ENCODE measurements at regions not wholly inside any gene's neighbourhood (a gene's known extent, or its start where the extent isn't known, plus 50 kb on each side); places are given as distances from the start of the nearest gene placed in this dataset.

- H4K20me1 ChIP-seq (ENCODE audit: low read depth, low read length): no peaks in the 10 kb centered on the region
- no peaks in the 10 kb centered on the region for H3K36me3 ChIP-seq (ENCODE audit: low read length)
- TF ChIP-seq, protein P1, sequence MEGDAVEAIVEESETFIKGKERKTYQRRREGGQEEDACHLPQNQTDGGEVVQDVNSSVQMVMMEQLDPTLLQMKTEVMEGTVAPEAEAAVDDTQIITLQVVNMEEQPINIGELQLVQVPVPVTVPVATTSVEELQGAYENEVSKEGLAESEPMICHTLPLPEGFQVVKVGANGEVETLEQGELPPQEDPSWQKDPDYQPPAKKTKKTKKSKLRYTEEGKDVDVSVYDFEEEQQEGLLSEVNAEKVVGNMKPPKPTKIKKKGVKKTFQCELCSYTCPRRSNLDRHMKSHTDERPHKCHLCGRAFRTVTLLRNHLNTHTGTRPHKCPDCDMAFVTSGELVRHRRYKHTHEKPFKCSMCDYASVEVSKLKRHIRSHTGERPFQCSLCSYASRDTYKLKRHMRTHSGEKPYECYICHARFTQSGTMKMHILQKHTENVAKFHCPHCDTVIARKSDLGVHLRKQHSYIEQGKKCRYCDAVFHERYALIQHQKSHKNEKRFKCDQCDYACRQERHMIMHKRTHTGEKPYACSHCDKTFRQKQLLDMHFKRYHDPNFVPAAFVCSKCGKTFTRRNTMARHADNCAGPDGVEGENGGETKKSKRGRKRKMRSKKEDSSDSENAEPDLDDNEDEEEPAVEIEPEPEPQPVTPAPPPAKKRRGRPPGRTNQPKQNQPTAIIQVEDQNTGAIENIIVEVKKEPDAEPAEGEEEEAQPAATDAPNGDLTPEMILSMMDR (IDR thresholded peaks at IDR 0.05; ENCODE audit: insufficient read depth, low read length, poor library complexity, severe bottlenecking): no peak
- TF ChIP-seq EZH2phosphoT487 (conservative IDR thresholded peaks at IDR 0.05; ENCODE audit: low read length): no peak
- no peaks in the 10 kb centered on the region for H3F3A ChIP-seq (ENCODE audit: insufficient read depth)
- no peaks in the 10 kb centered on the region for H3K27me3 ChIP-seq (ENCODE audit: low read length)
- H3K9me3 ChIP-seq (ENCODE audit: insufficient read depth, low read length): no peaks in the 10 kb centered on the region
- H3K9me2 ChIP-seq (replicated peaks; ENCODE audit: insufficient read depth, low read length): no peaks in the 10 kb centered on the region
- no peak overlapping the region for H3K4me3 ChIP-seq (ENCODE audit: insufficient read depth, low read length, poor library complexity, severe bottlenecking)
- H2AFZ ChIP-seq (ENCODE audit: low read depth, low read length, severe bottlenecking): no peak overlapping the region
- H3K27ac ChIP-seq (ENCODE audit: low read depth, low read length): no peak overlapping the region
- no peak overlapping the region for H3K4me2 ChIP-seq (ENCODE audit: low read depth, low read length, poor library complexity, severe bottlenecking)
- no peaks in the 10 kb centered on the region for H3K79me2 ChIP-seq (ENCODE audit: insufficient read depth, low read length)
- H3K9ac ChIP-seq (ENCODE audit: low read length): no peak overlapping the region
These were observed 59.2 kb upstream of the ACTRT2 start for GRCh38 chr1:2962061-2962460.

DNA sequence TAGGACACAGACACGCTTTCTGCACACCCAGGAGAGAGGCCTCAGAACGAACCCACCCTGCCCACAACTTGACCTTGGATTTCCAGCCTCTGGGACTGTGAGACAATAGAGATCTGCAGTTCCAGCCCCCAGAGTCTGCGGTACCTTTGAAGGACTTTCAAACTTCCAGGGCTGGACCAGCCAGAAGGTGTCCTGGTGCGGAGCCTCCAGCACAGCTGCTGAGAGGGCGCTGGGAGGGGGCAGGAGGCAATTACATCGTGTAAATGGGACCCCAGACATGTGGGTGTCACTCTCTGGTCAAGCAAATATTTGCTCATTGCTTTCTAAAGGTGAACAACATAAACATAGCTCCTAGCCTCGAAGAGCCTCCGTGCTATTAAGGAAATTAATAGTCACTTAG is 58.7 kb upstream of the ACTRT2 start:
- Histone ChIP-seq H3K36me3 (ENCODE audit: low read length) (no peaks in the 10 kb centered on the region), H3K79me2 (ENCODE audit: insufficient read depth, low read length) (no peaks in the 10 kb centered on the region), H3K27me3 (ENCODE audit: low read length) (no peaks in the 10 kb centered on the region), H3K27ac (ENCODE audit: low read depth, low read length) (no peak overlapping the region), H3K4me2 (ENCODE audit: low read depth, low read length, poor library complexity, severe bottlenecking) (no peak overlapping the region), H3K4me3 (ENCODE audit: insufficient read depth, low read length, poor library complexity, severe bottlenecking) (no peak overlapping the region), H2AFZ (ENCODE audit: low read depth, low read length, severe bottlenecking) (no peak overlapping the region), H3K9ac (ENCODE audit: low read length) (no peak overlapping the region), H3K9me3 (ENCODE audit: insufficient read depth, low read length) (no peaks in the 10 kb centered on the region), H3F3A (ENCODE audit: insufficient read depth) (no peaks in the 10 kb centered on the region), H3K9me2 (replicated peaks; ENCODE audit: insufficient read depth, low read length) (no peaks in the 10 kb centered on the region), H4K20me1 (ENCODE audit: low read depth, low read length) (no peaks in the 10 kb centered on the region)
- TF ChIP-seq, protein P1 (IDR thresholded peaks at IDR 0.05; ENCODE audit: insufficient read depth, low read length, poor library complexity, severe bottlenecking): no peak
- TF ChIP-seq EZH2phosphoT487 (conservative IDR thresholded peaks at IDR 0.05; ENCODE audit: low read length): no peak

- Histone ChIP-seq H3K27me3 (ENCODE audit: low read length) (no peaks in the 10 kb centered on the region), H3K4me3 (ENCODE audit: insufficient read depth, low read length, poor library complexity, severe bottlenecking) (no peak overlapping the region), H2AFZ (ENCODE audit: low read depth, low read length, severe bottlenecking) (no peak overlapping the region), H3F3A (ENCODE audit: insufficient read depth) (no peaks in the 10 kb centered on the region), H3K79me2 (ENCODE audit: insufficient read depth, low read length) (no peaks in the 10 kb centered on the region), H3K9me2 (replicated peaks; ENCODE audit: insufficient read depth, low read length) (no peaks in the 10 kb centered on the region), H3K9me3 (ENCODE audit: insufficient read depth, low read length) (no peaks in the 10 kb centered on the region), H3K27ac (ENCODE audit: low read depth, low read length) (no peak overlapping the region), H3K36me3 (ENCODE audit: low read length) (no peaks in the 10 kb centered on the region), H3K9ac (ENCODE audit: low read length) (no peak overlapping the region), H4K20me1 (ENCODE audit: low read depth, low read length) (no peaks in the 10 kb centered on the region), H3K4me2 (ENCODE audit: low read depth, low read length, poor library complexity, severe bottlenecking) (no peak overlapping the region)
- TF ChIP-seq, protein P1 (IDR thresholded peaks at IDR 0.05; ENCODE audit: insufficient read depth, low read length, poor library complexity, severe bottlenecking): no peak
- no peak for TF ChIP-seq EZH2phosphoT487 (conservative IDR thresholded peaks at IDR 0.05; ENCODE audit: low read length)
These were observed 58.3 kb upstream of the ACTRT2 start for GRCh38 chr1:2962946-2963345.

Measured in SU-DHL-6 (cell line).